ENCODE measurements at regions not wholly inside any gene's neighbourhood (a gene's known extent, or its start where the extent isn't known, plus 50 kb on each side); places are given as distances from the start of the nearest gene placed in this dataset.
A peak's percentile ranks its signal among the peaks of the same experiment; 100 is the strongest.

- TF ChIP-seq YY1 (IDR thresholded peaks at IDR 0.05; ENCODE audit: insufficient read depth, insufficient replicate concordance, low read depth, low read length), result peak; percentile 36
- peak; percentile 17; the same call in 1 of the 2 replicates for TF ChIP-seq STAG1 (CRISPR knock-in tag; IDR thresholded peaks at IDR 0.05)
- 0 out of 2 replicates have a peak, but pooled peaks have one; percentile 25 for TF ChIP-seq IKZF5 (CRISPR knock-in tag; IDR thresholded peaks at IDR 0.05)
- no peak for TF ChIP-seq HNF1A (IDR thresholded peaks at IDR 0.05; ENCODE audit: low read depth)
- TF ChIP-seq HNF1A (CRISPR knock-in tag; IDR thresholded peaks at IDR 0.05; ENCODE audit: borderline replicate concordance), result 0 out of 2 replicates have a peak, but pooled peaks have one; percentile 23
- peak; percentile 52; the same call in 1 of the 2 replicates for TF ChIP-seq ZNF614 (CRISPR knock-in tag; IDR thresholded peaks at IDR 0.05; ENCODE audit: borderline replicate concordance)
- TF ChIP-seq ZNF776 (CRISPR knock-in tag; IDR thresholded peaks at IDR 0.05), result no peak
- TF ChIP-seq SAP130 (CRISPR knock-in tag; IDR thresholded peaks at IDR 0.05; ENCODE audit: low read depth), result peak; percentile 62
- TF ChIP-seq NCOA2 (CRISPR knock-in tag; IDR thresholded peaks at IDR 0.05), result no peak
- TF ChIP-seq NFYB (CRISPR knock-in tag; IDR thresholded peaks at IDR 0.05), result no peak
- no peak for TF ChIP-seq ZNF766 (CRISPR knock-in tag; IDR thresholded peaks at IDR 0.05; ENCODE audit: borderline replicate concordance)
- no peak for TF ChIP-seq ZBTB10 (CRISPR knock-in tag; IDR thresholded peaks at IDR 0.05; ENCODE audit: borderline replicate concordance)
- TF ChIP-seq MAZ (IDR thresholded peaks at IDR 0.05; ENCODE audit: borderline replicate concordance, low read depth, low read length), result peak; percentile 29; the same call in 1 of the 2 replicates
- TF ChIP-seq MAZ (CRISPR knock-in tag; IDR thresholded peaks at IDR 0.05; ENCODE audit: low read depth), result no peak
- TF ChIP-seq FOXA1 (IDR thresholded peaks at IDR 0.05), result no peak
- TF ChIP-seq FOXA1 (CRISPR knock-in tag; IDR thresholded peaks at IDR 0.05), result peak; percentile 33; the same call in 1 of the 2 replicates
- TF ChIP-seq PRDM15 (CRISPR knock-in tag; IDR thresholded peaks at IDR 0.05), result peak; percentile 82; the same call in 1 of the 2 replicates
- TF ChIP-seq SOX5 (CRISPR knock-in tag; IDR thresholded peaks at IDR 0.05; ENCODE audit: borderline replicate concordance), result peak; percentile 28; the same call in 1 of the 2 replicates
- TF ChIP-seq POGZ (CRISPR knock-in tag; IDR thresholded peaks at IDR 0.05), result peak; percentile 65
Measured at GRCh38 chr5:81851481-81852178, 100.7 kb upstream of the SSBP2 start (continued).

Data from HepG2 (cell line).